DOHH2 (cell line): ENCODE measurements at regions not wholly inside any gene's neighbourhood (a gene's known extent, or its start where the extent isn't known, plus 50 kb on each side); places are given as distances from the start of the nearest gene placed in this dataset.

ENCODE experiments used
- EZH2phosphoT487 ChIP-seq: fragments of 200-600 bp; sonication (generic); IDR thresholded peaks from 2 replicates; pipeline ENCODE4 v1.6.1; 2017; ENCODE audit warnings: borderline replicate concordance, mild to moderate bottlenecking, antibody characterized with exemption, low read length, moderate library complexity, mixed read lengths
- TF ChIP-seq, protein P1 (sequence below): fragments of 200-600 bp; sonication (generic); IDR thresholded peaks from one replicate; pipeline ENCODE4 v1.5.1; 2014; ENCODE audit warnings: antibody characterized with exemption, mild to moderate bottlenecking, low read depth, low read length; ENCODE audit not compliant: poor library complexity, severe bottlenecking

DNA sequence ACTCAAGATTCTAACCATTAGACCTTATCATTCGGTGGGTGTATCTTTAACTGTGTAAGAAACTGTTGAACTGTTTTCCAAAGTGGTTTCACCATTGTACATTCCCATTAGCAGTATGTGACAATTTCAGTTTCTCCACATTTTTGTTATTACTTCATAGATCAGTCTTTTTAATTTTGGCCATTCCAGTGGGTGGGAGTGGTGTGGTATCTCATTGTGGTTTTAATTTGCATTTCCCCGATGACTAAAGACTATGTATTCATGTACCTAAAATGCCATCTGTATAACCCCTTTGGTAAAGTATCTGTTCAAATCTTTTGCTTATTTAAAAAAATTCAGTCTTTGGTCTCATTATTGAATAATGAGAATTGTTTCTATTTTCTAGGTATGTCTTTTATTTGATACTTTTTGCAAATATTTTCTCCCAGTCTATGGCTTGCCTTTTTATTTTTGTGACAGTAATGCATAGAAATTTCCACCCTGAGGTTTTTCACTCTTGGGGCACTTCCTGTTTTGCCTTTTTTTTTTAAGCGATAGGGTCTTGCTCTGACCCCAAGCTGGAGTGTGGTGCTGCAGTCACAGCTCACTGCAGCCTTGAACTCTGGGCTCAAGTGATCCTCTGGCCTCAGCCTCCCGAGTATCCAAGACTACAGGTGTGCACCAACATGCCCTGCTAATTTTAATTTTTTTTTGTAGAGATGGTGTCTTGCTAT lies 141.1 kb upstream of the ITGB1 start:
- TF ChIP-seq, protein P1, sequence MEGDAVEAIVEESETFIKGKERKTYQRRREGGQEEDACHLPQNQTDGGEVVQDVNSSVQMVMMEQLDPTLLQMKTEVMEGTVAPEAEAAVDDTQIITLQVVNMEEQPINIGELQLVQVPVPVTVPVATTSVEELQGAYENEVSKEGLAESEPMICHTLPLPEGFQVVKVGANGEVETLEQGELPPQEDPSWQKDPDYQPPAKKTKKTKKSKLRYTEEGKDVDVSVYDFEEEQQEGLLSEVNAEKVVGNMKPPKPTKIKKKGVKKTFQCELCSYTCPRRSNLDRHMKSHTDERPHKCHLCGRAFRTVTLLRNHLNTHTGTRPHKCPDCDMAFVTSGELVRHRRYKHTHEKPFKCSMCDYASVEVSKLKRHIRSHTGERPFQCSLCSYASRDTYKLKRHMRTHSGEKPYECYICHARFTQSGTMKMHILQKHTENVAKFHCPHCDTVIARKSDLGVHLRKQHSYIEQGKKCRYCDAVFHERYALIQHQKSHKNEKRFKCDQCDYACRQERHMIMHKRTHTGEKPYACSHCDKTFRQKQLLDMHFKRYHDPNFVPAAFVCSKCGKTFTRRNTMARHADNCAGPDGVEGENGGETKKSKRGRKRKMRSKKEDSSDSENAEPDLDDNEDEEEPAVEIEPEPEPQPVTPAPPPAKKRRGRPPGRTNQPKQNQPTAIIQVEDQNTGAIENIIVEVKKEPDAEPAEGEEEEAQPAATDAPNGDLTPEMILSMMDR, result no peak
- TF ChIP-seq EZH2phosphoT487, result no peak
